GM12874 (cell line): ENCODE measurements at regions not wholly inside any gene's neighbourhood (a gene's known extent, or its start where the extent isn't known, plus 50 kb on each side); places are given as distances from the start of the nearest gene placed in this dataset.
A peak's percentile ranks its signal among the peaks of the same experiment; 100 is the strongest.

Source experiments
- CTCF ChIP-seq: IDR thresholded peaks from 2 replicates; pipeline ENCODE4 v1.5.1; 2011; ENCODE audit warnings: low read depth, mild to moderate bottlenecking, control low read depth, low read length, moderate library complexity; ENCODE audit not compliant: insufficient read depth

- no peak for TF ChIP-seq CTCF
Observed at GRCh38 chrX:39115166-39115565, 313.9 kb downstream of the MID1IP1 start.

GRCh38 chrX:39117101-39117500, 315.8 kb downstream of the MID1IP1 start:
- no peak for TF ChIP-seq CTCF

- no peak for TF ChIP-seq CTCF
Observed at GRCh38 chrX:39121903-39122302, 320.6 kb downstream of the MID1IP1 start.

- TF ChIP-seq CTCF: no peak
Observed at GRCh38 chrX:39125834-39126233, 324.6 kb downstream of the MID1IP1 start.

GRCh38 chrX:39133971-39134370, 332.7 kb downstream of the MID1IP1 start:
- TF ChIP-seq CTCF: peak; percentile 65

GRCh38 chrX:39137363-39137954, 336.2 kb downstream of the MID1IP1 start:
- no peak for TF ChIP-seq CTCF

GRCh38 chrX:39140581-39140980, 339.3 kb downstream of the MID1IP1 start:
- TF ChIP-seq CTCF: no peak
